GM19035 (cell line): ENCODE measurements at regions not wholly inside any gene's neighbourhood (a gene's known extent, or its start where the extent isn't known, plus 50 kb on each side); places are given as distances from the start of the nearest gene placed in this dataset.

Experiments used
- ATAC-seq: cut with Tn5 transposase; IDR thresholded peaks from one replicate; pipeline ENCODE4 v1.9.1; 2021; ENCODE audit not compliant: unreplicated experiment

GRCh38 chr3:157815739-157816138, 290.5 kb downstream of the SHOX2 start:
- no peak for ATAC-seq

DNA sequence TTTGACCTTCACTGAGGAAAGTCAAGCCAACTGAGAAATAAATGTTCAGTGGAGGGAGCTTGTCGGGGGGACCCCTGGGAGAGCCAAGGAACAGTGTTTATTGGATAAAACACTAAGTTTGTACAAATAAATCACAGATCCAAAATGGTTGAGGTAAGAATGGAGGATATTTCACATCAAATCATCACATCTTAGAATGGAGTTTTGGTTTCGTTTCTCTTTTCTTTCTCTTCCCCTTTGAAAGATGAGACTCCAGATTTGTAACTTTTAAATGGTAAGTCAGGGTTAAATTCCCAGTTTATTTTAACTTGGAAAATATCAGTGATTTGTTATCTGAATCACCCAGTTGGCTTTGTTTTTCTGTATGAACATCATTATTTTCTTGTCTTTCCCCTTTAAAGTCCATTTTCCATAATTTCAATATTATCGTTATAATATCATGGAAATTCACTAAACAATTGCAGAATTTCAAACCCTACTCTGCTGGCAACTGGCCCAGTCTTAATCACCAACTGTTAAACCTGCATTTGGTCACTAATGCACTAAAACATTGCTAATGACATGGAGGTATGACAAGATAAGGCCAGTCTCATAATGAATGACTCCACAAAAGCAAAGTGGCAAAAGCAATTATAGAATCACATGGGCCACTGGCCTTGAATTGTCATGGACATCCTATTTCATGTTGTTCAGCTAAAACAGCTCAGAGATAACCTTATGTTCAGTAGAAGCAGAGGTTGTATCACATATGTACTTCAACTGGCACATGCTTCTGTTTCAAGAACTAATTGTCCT, 295.1 kb downstream of the SHOX2 start:
- no peak for ATAC-seq

DNA sequence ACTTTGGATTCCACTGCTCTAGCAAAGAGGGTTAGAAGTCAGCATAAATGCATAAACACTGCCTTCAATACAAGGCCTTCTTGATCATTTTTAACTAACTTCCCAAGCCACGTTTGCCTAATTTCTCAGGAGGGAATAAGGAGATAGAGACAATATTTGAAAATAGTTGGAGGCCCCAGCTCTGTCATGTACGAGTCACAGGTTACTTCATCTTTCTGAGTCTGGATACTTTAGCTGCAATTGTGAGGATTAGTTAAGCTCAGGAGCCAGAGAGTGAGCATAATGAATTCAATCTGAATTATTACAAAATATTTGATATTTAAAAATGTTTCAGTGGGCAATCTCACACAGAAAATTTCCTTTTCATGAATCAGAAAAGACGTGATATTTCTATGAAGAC, 298.9 kb downstream of the SHOX2 start:
- ATAC-seq, result no peak

DNA sequence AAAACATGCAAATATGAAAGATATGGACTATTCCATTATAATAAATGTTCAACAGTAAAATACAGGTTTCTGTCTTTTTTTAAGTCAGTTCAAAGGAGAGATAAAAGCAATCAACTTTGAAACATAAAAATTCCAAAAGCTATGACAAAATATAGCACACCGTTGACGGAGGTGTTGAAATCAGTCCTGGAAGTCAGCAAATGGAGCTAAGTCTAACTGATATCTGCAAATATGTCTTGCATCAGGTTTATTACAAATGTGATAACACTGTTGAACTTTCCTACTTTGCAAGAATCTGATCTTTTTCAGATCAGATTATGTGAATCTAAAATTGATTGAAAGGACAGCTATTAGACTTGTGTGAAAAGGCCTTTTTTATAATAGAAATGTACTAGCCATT, 300.7 kb downstream of the SHOX2 start:
- no peak for ATAC-seq

- ATAC-seq, result no peak
Measured at GRCh38 chr3:157794771-157795170, 291.6 kb upstream of the VEPH1 start.

GRCh38 chr3:157793745-157794144, 290.5 kb upstream of the VEPH1 start:
- ATAC-seq, result no peak

GRCh38 chr3:157789162-157789561, 285.9 kb upstream of the VEPH1 start:
- ATAC-seq, result no peak

DNA sequence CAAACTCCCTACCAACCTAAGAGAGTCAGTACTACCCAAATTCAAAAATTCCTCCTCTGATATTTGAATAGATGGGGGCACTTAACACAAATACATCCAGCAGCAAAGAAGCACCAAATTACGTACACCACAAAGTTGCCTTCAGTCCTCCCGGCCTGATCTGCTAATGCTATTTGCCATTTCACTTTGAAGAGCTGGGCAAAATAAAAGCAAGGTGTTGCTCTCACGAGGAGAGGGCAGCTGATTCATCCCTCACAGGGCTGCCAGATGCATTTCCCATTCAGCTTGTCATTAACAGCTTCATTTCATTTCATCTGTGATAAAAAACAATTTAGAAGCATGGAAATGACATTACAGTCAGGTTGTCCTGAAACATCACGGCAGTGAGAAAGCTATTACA, 283.4 kb upstream of the VEPH1 start:
- ATAC-seq, result no peak

GRCh38 chr3:157786211-157786610, 283.0 kb upstream of the VEPH1 start:
- ATAC-seq, result no peak

DNA sequence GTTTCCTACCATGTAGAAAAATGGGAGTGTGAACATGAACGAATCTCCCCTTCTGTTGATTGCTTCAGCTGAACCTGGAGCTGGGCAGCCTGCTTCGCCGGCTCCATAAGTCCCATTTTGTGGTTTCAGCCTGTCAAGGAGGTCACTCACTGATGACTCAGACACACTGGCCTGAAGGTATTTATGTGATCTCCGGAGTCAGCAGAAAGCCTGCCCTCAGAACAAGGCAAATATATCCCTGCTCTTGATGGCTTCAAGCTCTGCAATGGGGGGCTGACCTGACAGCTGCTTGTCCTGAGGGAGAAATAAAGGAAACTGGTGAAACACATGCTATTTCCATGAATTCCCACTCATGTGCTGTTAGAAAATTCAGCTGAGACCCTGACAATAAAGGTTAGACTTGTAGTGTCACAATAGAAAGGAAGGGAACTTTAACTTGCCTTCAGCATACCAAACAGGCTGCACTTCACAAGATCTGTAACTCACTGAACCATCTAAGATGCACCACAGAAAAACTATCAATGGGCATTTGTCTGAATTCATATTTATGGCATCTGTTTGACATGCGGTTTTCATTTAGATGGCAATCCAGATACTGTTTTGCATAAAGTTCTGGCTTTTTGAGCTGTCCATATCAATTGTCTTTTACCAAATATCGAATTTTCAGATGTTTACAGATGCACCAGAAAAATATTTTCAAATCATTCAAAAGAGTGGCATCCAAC, 282.0 kb upstream of the VEPH1 start:
- no peak for ATAC-seq

- no peak for ATAC-seq
Measured at GRCh38 chr3:157782236-157782635, 279.0 kb upstream of the VEPH1 start.

GRCh38 chr3:157776861-157777260, 273.6 kb upstream of the VEPH1 start:
- ATAC-seq, result no peak

DNA sequence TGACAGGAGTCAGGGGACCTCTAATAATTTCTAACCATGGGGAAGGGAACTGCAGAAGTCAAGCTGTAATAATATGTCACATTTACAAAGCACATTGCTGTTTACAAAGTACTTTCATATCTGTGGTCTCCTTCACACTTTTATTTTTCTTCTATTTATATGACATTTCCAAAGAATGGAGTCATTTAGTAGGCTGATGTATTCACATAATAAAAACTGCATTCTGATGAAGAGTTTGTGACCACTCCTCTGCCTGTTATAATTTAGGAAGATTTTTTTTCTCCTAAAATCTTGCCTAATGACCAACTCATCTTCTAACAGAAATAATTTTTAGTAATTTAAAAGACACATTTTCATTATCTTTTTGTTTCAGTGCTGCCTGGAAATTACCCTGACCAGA, 272.2 kb upstream of the VEPH1 start:
- ATAC-seq, result no peak

- ATAC-seq, result no peak
Measured at GRCh38 chr3:157769378-157769777, 266.2 kb upstream of the VEPH1 start.

- ATAC-seq, result no peak
Measured at GRCh38 chr3:157767607-157768006, 264.4 kb upstream of the VEPH1 start.

DNA sequence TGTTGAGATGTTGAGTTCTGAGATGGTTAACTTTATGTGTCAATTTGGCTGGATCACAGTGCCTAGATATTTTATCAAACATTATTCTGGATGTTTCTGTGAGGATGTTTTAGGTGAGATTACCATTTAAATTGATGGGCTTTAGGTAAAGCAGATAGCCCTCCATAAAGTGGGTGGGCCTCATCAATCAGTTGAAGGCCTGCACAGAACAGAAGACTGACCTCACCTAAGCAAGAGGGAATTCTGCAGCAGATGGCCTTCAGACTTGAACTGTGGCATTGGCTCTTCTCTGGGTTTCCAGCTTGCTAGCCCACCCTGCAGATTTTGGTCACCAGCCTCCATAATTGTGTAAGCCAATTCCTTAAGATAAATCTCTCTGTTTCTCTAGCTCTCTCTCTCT, 260.4 kb upstream of the VEPH1 start:
- ATAC-seq, result no peak

GRCh38 chr3:157759311-157759710, 256.1 kb upstream of the VEPH1 start:
- ATAC-seq, result no peak

- ATAC-seq, result no peak
Measured at GRCh38 chr3:157755233-157755632, 252.0 kb upstream of the VEPH1 start.

- no peak for ATAC-seq
Measured at GRCh38 chr3:157754451-157754850, 251.2 kb upstream of the VEPH1 start.

DNA sequence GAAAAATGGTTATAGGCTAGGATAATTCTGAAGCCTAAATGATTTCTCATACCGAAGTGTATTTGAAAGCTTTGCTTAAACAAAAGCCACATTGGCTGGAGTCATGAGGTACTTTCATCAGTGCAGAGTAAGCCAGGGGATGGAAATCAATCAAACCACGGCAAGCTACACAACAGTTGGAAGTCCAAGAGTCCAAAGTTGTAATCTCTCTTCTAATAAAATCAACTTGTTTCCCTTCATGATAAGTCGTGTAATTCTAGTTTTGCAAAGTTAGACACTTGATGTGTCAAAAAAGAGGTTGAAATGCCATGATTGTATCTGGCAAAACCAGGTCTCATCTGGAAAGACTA, 250.5 kb upstream of the VEPH1 start:
- ATAC-seq, result no peak

DNA sequence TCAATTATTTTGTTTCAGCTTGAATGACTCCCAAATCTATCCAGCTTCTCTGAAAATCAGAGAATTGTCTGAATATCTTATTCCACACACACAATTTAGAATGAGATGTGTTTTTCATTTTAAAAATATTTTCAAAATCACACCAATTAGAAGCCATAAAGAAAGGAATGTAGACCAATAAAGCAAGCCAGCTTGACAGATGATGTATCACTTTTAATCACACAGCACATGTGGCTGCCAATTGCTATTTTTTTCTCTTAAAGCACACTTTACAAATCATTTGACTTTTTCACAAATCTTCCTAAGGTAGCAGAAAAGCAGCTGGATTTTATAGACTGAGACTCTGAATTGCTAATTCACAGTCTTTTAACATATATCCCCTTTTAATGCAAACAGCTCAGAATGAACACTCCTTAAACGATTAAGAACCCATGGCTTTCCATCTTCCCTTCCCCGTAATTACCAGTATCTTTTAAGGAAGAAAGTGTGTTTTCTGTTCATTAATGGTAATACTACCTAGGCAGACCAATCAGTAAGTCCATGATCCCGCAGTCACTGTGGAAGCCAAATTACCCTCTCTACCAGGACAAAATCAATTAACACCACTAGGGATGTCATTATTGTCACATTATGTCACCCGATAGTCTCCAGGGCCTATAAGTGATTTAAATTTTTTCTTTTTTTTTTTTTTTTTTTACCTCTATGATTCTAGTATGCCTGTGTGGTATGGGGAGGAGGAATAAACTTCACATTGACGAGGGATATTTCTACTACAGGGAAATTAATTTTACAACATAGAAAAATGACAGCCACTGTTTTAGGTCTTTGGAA, 250.0 kb upstream of the VEPH1 start:
- ATAC-seq, result no peak

GRCh38 chr3:157752554-157752953, 249.3 kb upstream of the VEPH1 start:
- no peak for ATAC-seq
